ENCODE measurements at regions not wholly inside any gene's neighbourhood (a gene's known extent, or its start where the extent isn't known, plus 50 kb on each side); places are given as distances from the start of the nearest gene placed in this dataset.

DNA sequence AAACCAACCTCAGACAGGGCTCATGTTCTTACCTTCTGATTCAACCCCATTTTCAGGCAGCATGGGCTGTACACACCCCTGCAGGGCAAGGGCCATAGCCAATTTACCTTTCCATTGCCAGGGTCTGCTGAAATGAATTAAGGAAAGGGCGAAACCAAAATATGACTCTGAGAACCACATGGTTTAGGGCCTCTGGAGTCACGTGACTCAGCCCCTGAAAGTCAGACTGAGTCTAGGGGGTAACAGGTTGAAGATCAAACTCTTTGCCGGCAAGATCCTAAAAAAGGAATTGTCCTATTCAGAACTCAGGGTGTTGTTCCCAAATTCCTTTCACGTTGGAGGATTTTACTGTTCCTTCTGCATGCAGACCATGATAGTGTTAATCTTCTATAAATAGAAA is 118.9 kb downstream of the RAB11FIP2 start:
- peaks cover 0 to 4% of the 10 kb centered on the region in 2 donors for H3K4me1 ChIP-seq (ENCODE audit: control insufficient read depth in 2 of 2, insufficient read depth in 2 of 2, low read length in 2 of 2)
- H3K9ac ChIP-seq (ENCODE audit: low read depth in 1 of 2, low read length in 2 of 2), result no peak overlapping the region
- no peak overlapping the region for H3K27ac ChIP-seq (ENCODE audit: low read depth in 2 of 2, low read length in 2 of 2)
- H3K36me3 ChIP-seq (ENCODE audit: control insufficient read depth in 2 of 2, insufficient read depth in 2 of 2, low read length in 2 of 2), result no peaks in the 10 kb centered on the region
- H3K9me3 ChIP-seq (ENCODE audit: control insufficient read depth in 2 of 2, low read length in 2 of 2), result no peaks in the 10 kb centered on the region
- H3K4me3 ChIP-seq (ENCODE audit: low read length in 2 of 2), result no peak overlapping the region
- no peaks in the 10 kb centered on the region for H3K27me3 ChIP-seq (ENCODE audit: control insufficient read depth in 2 of 2, insufficient read depth in 2 of 2, low read length in 2 of 2)

- Histone ChIP-seq H3K9me3 (ENCODE audit: control insufficient read depth in 2 of 2, low read length in 2 of 2) (no peaks in the 10 kb centered on the region), H3K4me1 (ENCODE audit: control insufficient read depth in 2 of 2, insufficient read depth in 2 of 2, low read length in 2 of 2) (peaks cover 0 to 4% of the 10 kb centered on the region in 2 donors), H3K4me3 (ENCODE audit: low read length in 2 of 2) (no peak overlapping the region), H3K9ac (ENCODE audit: low read depth in 1 of 2, low read length in 2 of 2) (no peak overlapping the region), H3K36me3 (ENCODE audit: control insufficient read depth in 2 of 2, insufficient read depth in 2 of 2, low read length in 2 of 2) (no peaks in the 10 kb centered on the region), H3K27ac (ENCODE audit: low read depth in 2 of 2, low read length in 2 of 2) (no peak overlapping the region), H3K27me3 (ENCODE audit: control insufficient read depth in 2 of 2, insufficient read depth in 2 of 2, low read length in 2 of 2) (no peaks in the 10 kb centered on the region)
Measured at GRCh38 chr10:117928281-117928680, 118.5 kb downstream of the RAB11FIP2 start.

- Histone ChIP-seq H3K9ac (ENCODE audit: low read depth in 1 of 2, low read length in 2 of 2) (no peak overlapping the region), H3K27me3 (ENCODE audit: control insufficient read depth in 2 of 2, insufficient read depth in 2 of 2, low read length in 2 of 2) (no peaks in the 10 kb centered on the region), H3K9me3 (ENCODE audit: control insufficient read depth in 2 of 2, low read length in 2 of 2) (no peaks in the 10 kb centered on the region), H3K4me3 (ENCODE audit: low read length in 2 of 2) (no peak overlapping the region), H3K36me3 (ENCODE audit: control insufficient read depth in 2 of 2, insufficient read depth in 2 of 2, low read length in 2 of 2) (no peaks in the 10 kb centered on the region), H3K27ac (ENCODE audit: low read depth in 2 of 2, low read length in 2 of 2) (no peak overlapping the region), H3K4me1 (ENCODE audit: control insufficient read depth in 2 of 2, insufficient read depth in 2 of 2, low read length in 2 of 2) (peaks cover 0 to 4% of the 10 kb centered on the region in 2 donors)
Measured at GRCh38 chr10:117928741-117929140, 118.0 kb downstream of the RAB11FIP2 start.

- Histone ChIP-seq H3K36me3 (ENCODE audit: control insufficient read depth in 2 of 2, insufficient read depth in 2 of 2, low read length in 2 of 2) (no peaks in the 10 kb centered on the region), H3K4me3 (ENCODE audit: low read length in 2 of 2) (no peak overlapping the region), H3K27ac (ENCODE audit: low read depth in 2 of 2, low read length in 2 of 2) (no peak overlapping the region), H3K9me3 (ENCODE audit: control insufficient read depth in 2 of 2, low read length in 2 of 2) (no peaks in the 10 kb centered on the region), H3K9ac (ENCODE audit: low read depth in 1 of 2, low read length in 2 of 2) (no peak overlapping the region), H3K27me3 (ENCODE audit: control insufficient read depth in 2 of 2, insufficient read depth in 2 of 2, low read length in 2 of 2) (no peaks in the 10 kb centered on the region), H3K4me1 (ENCODE audit: control insufficient read depth in 2 of 2, insufficient read depth in 2 of 2, low read length in 2 of 2) (peaks cover 0 to 4% of the 10 kb centered on the region in 2 donors)
Measured at GRCh38 chr10:117929327-117930067, 117.2 kb downstream of the RAB11FIP2 start.

DNA sequence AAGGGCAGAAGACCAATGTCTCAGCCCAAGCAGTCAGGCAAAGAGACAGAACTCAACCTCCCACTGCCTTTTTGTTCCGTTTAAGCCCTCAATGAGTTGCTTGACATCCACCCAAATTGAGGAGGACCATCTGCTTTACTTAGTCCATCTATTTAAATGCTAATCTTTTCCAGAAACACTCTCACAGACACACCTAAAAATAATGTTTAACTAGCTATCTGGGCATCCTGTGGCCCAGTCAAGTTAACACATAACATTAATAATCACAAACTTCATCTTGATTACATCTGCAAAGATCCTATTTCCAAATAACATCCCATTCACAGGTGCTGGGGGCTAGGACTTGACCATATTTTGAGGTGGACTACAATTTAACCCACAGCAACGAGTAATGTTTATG is 115.7 kb downstream of the RAB11FIP2 start:
- H3K4me3 ChIP-seq (ENCODE audit: low read length in 2 of 2), result no peak overlapping the region
- no peaks in the 10 kb centered on the region for H3K36me3 ChIP-seq (ENCODE audit: control insufficient read depth in 2 of 2, insufficient read depth in 2 of 2, low read length in 2 of 2)
- no peak overlapping the region for H3K9ac ChIP-seq (ENCODE audit: low read depth in 1 of 2, low read length in 2 of 2)
- no peaks in the 10 kb centered on the region for H3K27me3 ChIP-seq (ENCODE audit: control insufficient read depth in 2 of 2, insufficient read depth in 2 of 2, low read length in 2 of 2)
- H3K27ac ChIP-seq (ENCODE audit: low read depth in 2 of 2, low read length in 2 of 2), result no peak overlapping the region
- H3K9me3 ChIP-seq (ENCODE audit: control insufficient read depth in 2 of 2, low read length in 2 of 2), result no peaks in the 10 kb centered on the region
- H3K4me1 ChIP-seq (ENCODE audit: control insufficient read depth in 2 of 2, insufficient read depth in 2 of 2, low read length in 2 of 2), result peaks cover 0 to 4% of the 10 kb centered on the region in 2 donors

- no peaks in the 10 kb centered on the region for H3K9me3 ChIP-seq (ENCODE audit: control insufficient read depth in 2 of 2, low read length in 2 of 2)
- H3K36me3 ChIP-seq (ENCODE audit: control insufficient read depth in 2 of 2, insufficient read depth in 2 of 2, low read length in 2 of 2), result no peaks in the 10 kb centered on the region
- H3K4me3 ChIP-seq (ENCODE audit: low read length in 2 of 2), result no peak overlapping the region
- no peak overlapping the region for H3K27ac ChIP-seq (ENCODE audit: low read depth in 2 of 2, low read length in 2 of 2)
- no peak overlapping the region for H3K9ac ChIP-seq (ENCODE audit: low read depth in 1 of 2, low read length in 2 of 2)
- peaks cover 0 to 2% of the 10 kb centered on the region in 2 donors for H3K4me1 ChIP-seq (ENCODE audit: control insufficient read depth in 2 of 2, insufficient read depth in 2 of 2, low read length in 2 of 2)
- no peaks in the 10 kb centered on the region for H3K27me3 ChIP-seq (ENCODE audit: control insufficient read depth in 2 of 2, insufficient read depth in 2 of 2, low read length in 2 of 2)
Measured at GRCh38 chr10:117933036-117933435, 113.7 kb downstream of the RAB11FIP2 start.

- Histone ChIP-seq H3K4me1 (ENCODE audit: control insufficient read depth in 2 of 2, insufficient read depth in 2 of 2, low read length in 2 of 2) (no peaks in the 10 kb centered on the region), H3K4me3 (ENCODE audit: low read length in 2 of 2) (no peak overlapping the region), H3K27ac (ENCODE audit: low read depth in 2 of 2, low read length in 2 of 2) (no peak overlapping the region), H3K36me3 (ENCODE audit: control insufficient read depth in 2 of 2, insufficient read depth in 2 of 2, low read length in 2 of 2) (no peaks in the 10 kb centered on the region), H3K9ac (ENCODE audit: low read depth in 1 of 2, low read length in 2 of 2) (no peak overlapping the region), H3K9me3 (ENCODE audit: control insufficient read depth in 2 of 2, low read length in 2 of 2) (no peaks in the 10 kb centered on the region), H3K27me3 (ENCODE audit: control insufficient read depth in 2 of 2, insufficient read depth in 2 of 2, low read length in 2 of 2) (no peaks in the 10 kb centered on the region)
Measured at GRCh38 chr10:117934477-117934876, 112.3 kb downstream of the RAB11FIP2 start.

DNA sequence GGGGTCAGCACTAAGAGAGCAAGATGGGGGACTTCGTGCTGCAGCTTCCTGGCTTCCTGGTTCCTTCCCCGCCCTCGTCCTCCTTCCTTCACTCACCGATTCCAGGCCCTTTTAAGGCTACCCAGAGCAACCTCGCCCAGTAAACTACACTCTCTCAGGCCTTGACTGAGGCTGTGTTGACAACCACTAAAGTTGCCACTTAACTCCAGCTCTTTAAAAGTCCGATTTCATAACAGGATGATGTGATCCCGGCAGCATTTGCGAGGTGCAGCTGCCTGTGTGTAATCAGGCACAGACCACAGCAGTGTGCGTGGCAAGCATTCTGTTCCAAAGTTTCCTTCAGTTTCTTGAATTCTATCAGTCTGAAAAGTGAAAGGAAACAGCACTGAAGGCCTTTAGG is 110.6 kb downstream of the RAB11FIP2 start:
- Histone ChIP-seq H3K4me1 (ENCODE audit: control insufficient read depth in 2 of 2, insufficient read depth in 2 of 2, low read length in 2 of 2) (no peaks in the 10 kb centered on the region), H3K9ac (ENCODE audit: low read depth in 1 of 2, low read length in 2 of 2) (no peak overlapping the region), H3K27ac (ENCODE audit: low read depth in 2 of 2, low read length in 2 of 2) (no peak overlapping the region)

GRCh38 chr10:117936566-117936965 is 110.2 kb downstream of the RAB11FIP2 start:
- H3K27ac ChIP-seq (ENCODE audit: low read depth in 2 of 2, low read length in 2 of 2), result no peak overlapping the region
- H3K9ac ChIP-seq (ENCODE audit: low read depth in 1 of 2, low read length in 2 of 2), result no peak overlapping the region
- H3K9me3 ChIP-seq (ENCODE audit: control insufficient read depth in 2 of 2, low read length in 2 of 2), result no peaks in the 10 kb centered on the region

More for the DNA sequence above, 110.6 kb downstream of the RAB11FIP2 start:
- peaks cover 0 to 2% of the 10 kb centered on the region in 2 donors for H3K27me3 ChIP-seq (ENCODE audit: control insufficient read depth in 2 of 2, insufficient read depth in 2 of 2, low read length in 2 of 2)
- H3K9me3 ChIP-seq (ENCODE audit: control insufficient read depth in 2 of 2, low read length in 2 of 2), result no peaks in the 10 kb centered on the region
- no peak overlapping the region for H3K4me3 ChIP-seq (ENCODE audit: low read length in 2 of 2)
- H3K36me3 ChIP-seq (ENCODE audit: control insufficient read depth in 2 of 2, insufficient read depth in 2 of 2, low read length in 2 of 2), result no peaks in the 10 kb centered on the region

GRCh38 chr10:117936976-117937375 is 109.8 kb downstream of the RAB11FIP2 start:
- H3K27ac ChIP-seq (ENCODE audit: low read depth in 2 of 2, low read length in 2 of 2), result no peak overlapping the region

More at GRCh38 chr10:117936566-117936965, 110.2 kb downstream of the RAB11FIP2 start:
- Histone ChIP-seq H3K4me1 (ENCODE audit: control insufficient read depth in 2 of 2, insufficient read depth in 2 of 2, low read length in 2 of 2) (no peaks in the 10 kb centered on the region), H3K36me3 (ENCODE audit: control insufficient read depth in 2 of 2, insufficient read depth in 2 of 2, low read length in 2 of 2) (no peaks in the 10 kb centered on the region), H3K4me3 (ENCODE audit: low read length in 2 of 2) (no peak overlapping the region), H3K27me3 (ENCODE audit: control insufficient read depth in 2 of 2, insufficient read depth in 2 of 2, low read length in 2 of 2) (peaks cover 0 to 2% of the 10 kb centered on the region in 2 donors)

More at GRCh38 chr10:117936976-117937375, 109.8 kb downstream of the RAB11FIP2 start:
- no peak overlapping the region for H3K4me3 ChIP-seq (ENCODE audit: low read length in 2 of 2)
- H3K9ac ChIP-seq (ENCODE audit: low read depth in 1 of 2, low read length in 2 of 2), result no peak overlapping the region
- no peaks in the 10 kb centered on the region for H3K4me1 ChIP-seq (ENCODE audit: control insufficient read depth in 2 of 2, insufficient read depth in 2 of 2, low read length in 2 of 2)
- no peaks in the 10 kb centered on the region for H3K36me3 ChIP-seq (ENCODE audit: control insufficient read depth in 2 of 2, insufficient read depth in 2 of 2, low read length in 2 of 2)
- no peaks in the 10 kb centered on the region for H3K9me3 ChIP-seq (ENCODE audit: control insufficient read depth in 2 of 2, low read length in 2 of 2)
- peaks cover 0 to 2% of the 10 kb centered on the region in 2 donors for H3K27me3 ChIP-seq (ENCODE audit: control insufficient read depth in 2 of 2, insufficient read depth in 2 of 2, low read length in 2 of 2)

Measured in mucosa of rectum (tissue), 2 donors.